ENCODE measurements at regions not wholly inside any gene's neighbourhood (a gene's known extent, or its start where the extent isn't known, plus 50 kb on each side); places are given as distances from the start of the nearest gene placed in this dataset.
"Not testable (repeated sequence)": the region's sequence is repeated elsewhere in the genome, so short reads cannot be mapped to it uniquely, and the experiment has no call there.

DNA sequence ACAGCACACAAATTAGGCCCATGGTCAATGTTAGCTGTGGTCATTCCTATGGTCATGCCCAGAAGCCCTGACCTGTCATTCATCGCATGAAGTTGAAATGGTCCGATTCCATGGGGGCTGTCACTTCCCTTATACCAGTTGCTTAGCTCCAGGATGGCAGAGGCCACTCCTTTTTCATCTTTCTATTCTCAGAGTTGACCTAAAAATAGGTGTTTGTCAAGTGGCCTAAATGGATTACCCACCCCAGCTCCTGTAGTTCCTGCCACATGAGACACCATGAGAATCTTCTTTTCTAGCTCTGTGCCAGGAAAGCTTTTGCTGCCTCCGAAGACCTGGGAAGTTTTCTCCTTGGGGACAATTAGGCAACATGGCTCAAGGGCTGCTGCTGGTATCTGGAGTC lies 141.2 kb upstream of the TRIM73 start:
- not testable (repeated sequence) for TF ChIP-seq POLR2A, CTCF (IDR thresholded peaks at IDR 0.05)

Data from right lobe of liver (tissue), 4 donors.